ENCODE measurements at regions not wholly inside any gene's neighbourhood (a gene's known extent, or its start where the extent isn't known, plus 50 kb on each side); places are given as distances from the start of the nearest gene placed in this dataset.

GRCh38 chr5:27778121-27778520 is 739.7 kb upstream of the CDH9 start:
- TF ChIP-seq CTCF (IDR thresholded peaks at IDR 0.05): no peak
- no peak for TF ChIP-seq EP300 (IDR thresholded peaks at IDR 0.05)
- TF ChIP-seq POLR2A (IDR thresholded peaks at IDR 0.05; ENCODE audit: low read depth): no peak
- no peak for TF ChIP-seq POLR2AphosphoS5 (IDR thresholded peaks at IDR 0.05)
